DMS53 treated with DMSO at 0.1 percent for 48 hours (cell line): ENCODE measurements at regions not wholly inside any gene's neighbourhood (a gene's known extent, or its start where the extent isn't known, plus 50 kb on each side); places are given as distances from the start of the nearest gene placed in this dataset.
"Not testable (repeated sequence)": the region's sequence is repeated elsewhere in the genome, so short reads cannot be mapped to it uniquely, and the experiment has no call there.

Experiments
- DNase-seq: peaks from one replicate; lab custom pipeline; 2025; ENCODE audit not compliant: unreplicated experiment; lab: John Stamatoyannopoulos, UW

GRCh38 chr3:130151555-130151954, 69.9 kb downstream of the ALG1L2 start:
- not testable (repeated sequence) for DNase-seq

- not testable (repeated sequence) for DNase-seq
Measured at GRCh38 chr3:130153247-130153646, 71.6 kb downstream of the ALG1L2 start.

GRCh38 chr3:130155464-130155863, 73.8 kb downstream of the ALG1L2 start:
- DNase-seq = not testable (repeated sequence)

- DNase-seq = not testable (repeated sequence)
Measured at GRCh38 chr3:130166856-130167255, 85.2 kb downstream of the ALG1L2 start.

GRCh38 chr3:130175195-130175594, 93.6 kb downstream of the ALG1L2 start:
- not testable (repeated sequence) for DNase-seq

DNA sequence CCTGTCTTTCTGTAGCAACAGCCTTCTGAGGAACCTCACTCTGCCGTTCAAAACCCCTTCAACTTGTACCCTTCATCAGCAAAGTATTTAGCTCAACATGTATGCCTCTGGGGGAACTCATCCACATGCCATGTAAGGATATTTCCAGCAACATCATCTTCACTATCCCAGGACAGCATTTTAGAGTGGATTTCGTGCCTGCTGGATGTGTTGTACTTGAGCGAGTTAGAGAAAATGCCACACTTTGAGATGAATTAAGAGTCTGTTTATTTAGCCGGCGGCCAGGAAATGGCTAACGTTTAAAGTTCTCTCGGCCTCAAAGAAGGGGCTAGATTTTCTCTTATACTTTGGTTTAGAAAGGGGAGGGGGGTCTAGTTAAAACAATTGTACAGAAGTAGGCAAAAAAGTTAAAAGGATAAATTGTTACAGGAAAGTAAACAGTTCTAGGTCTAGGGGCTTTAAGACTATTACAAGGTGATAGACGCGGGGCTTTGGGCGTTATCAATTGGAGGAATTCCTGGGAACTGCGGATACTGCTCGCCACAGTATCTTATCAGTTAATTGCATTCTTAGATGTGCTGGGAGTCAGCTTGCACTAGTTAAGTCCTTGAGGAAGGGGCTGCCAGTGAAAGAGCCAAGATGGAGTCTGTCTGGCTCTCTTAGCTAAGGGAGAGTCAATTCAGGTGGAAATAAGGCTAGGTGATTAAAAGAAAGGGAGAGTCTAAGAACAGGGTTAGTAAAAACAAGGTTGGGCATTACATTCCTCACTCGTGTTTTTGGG, 95.0 kb downstream of the ALG1L2 start:
- not testable (repeated sequence) for DNase-seq

DNA sequence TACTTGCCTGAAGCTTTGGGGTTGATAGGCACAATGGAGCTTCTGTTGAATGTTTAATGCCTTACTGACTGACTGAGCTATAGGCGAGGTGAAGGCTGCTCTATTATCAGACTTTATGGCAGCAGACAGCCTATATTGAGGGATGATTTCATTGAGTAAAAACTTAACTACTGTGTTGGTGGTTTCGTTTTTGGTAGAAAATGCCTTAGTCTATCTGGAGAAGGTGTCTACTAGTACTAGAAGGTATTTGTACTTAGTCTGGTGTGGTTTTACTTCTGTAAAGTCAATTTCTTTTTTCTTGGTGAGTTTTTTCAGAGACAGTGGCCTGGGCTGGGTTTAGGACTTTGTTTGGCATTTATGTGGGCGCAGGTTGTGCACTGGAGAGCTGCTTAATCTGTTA, 97.2 kb downstream of the ALG1L2 start:
- DNase-seq = not testable (repeated sequence)

- DNase-seq = not testable (repeated sequence)
Measured at GRCh38 chr3:130179353-130179970, 97.8 kb downstream of the ALG1L2 start.

GRCh38 chr3:130182475-130182874, 100.8 kb downstream of the ALG1L2 start:
- not testable (repeated sequence) for DNase-seq

DNA sequence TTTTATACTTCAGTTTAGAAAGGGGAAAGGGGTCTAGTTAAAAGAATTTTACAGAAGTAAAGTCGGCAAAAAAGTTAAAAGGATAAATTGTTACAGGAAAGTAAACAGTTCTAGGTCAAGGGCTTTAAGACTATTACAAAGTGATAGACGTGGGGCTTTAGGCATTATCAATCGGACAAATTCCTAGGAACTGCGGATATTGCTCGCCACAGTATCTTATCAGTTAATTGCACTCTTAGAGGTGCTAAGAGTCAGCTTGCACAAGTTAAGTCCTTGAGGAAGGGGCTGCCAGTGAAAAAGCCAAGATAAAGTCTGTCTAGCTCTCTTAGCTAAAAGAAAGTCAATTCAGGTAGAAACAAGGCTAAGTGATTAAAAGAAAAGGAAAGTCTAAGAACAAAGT, 102.1 kb downstream of the ALG1L2 start:
- DNase-seq = not testable (repeated sequence)

GRCh38 chr3:130184152-130185024, 102.8 kb downstream of the ALG1L2 start:
- not testable (repeated sequence) for DNase-seq

DNA sequence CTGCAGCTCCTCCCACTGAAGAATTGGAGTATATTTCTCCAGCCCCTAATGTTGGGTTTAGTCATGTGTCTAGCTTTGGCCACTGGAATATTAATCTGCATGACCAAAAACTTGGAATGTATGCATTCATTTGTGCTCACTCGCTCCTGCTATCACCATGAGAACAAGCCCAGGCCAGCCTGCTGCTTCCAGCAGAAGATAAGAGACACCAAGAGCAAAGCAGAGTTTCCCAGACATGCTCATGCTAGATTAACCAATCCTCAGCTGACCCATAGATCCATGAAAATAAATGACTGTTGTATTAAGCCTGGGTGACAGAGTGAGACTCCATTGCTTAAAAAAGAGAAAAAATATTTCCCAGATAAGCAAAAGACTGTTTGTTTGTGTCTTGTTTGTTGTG, 119.6 kb downstream of the ALG1L2 start:
- DNase-seq = not testable (repeated sequence)

GRCh38 chr3:130203633-130204032, 122.0 kb downstream of the ALG1L2 start:
- DNase-seq = not testable (repeated sequence)

- DNase-seq = no peak
Measured at GRCh38 chr3:130227540-130227939, 117.9 kb upstream of the COL6A5 start.

DNA sequence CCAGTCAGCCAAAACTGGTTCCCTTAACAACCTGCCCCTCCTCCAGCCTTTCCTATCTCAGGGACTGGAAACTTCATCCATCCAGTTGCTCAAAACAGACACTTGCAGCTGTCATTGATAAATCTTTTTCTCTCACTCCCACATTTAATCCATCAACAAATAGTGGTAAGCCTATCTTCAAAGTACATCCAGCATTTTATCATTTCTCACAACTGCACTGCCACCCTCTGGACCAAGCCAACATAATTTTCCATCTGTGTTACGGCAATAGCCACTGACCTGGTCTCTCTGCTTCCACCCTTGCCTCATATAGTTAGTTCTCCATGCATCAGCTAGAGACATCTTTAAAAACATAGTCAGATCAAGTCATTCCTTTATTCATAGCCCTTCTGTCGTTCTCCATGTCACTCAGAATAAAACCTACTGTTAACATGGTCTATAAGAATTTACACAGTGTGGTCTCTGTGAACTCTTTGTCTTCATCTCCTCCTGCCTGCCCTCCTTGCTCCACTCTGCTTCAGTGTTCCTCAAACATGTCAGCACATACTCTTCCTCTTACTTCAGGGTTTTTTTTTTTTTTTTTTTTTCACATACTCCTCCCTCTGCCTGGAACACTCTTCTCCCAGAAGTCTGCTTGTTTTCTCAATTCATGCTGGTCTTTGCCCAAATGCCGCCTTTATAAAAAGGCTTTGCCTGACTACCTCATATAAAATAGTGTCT, 102.5 kb upstream of the COL6A5 start:
- peak; percentile 52 for DNase-seq

DNA sequence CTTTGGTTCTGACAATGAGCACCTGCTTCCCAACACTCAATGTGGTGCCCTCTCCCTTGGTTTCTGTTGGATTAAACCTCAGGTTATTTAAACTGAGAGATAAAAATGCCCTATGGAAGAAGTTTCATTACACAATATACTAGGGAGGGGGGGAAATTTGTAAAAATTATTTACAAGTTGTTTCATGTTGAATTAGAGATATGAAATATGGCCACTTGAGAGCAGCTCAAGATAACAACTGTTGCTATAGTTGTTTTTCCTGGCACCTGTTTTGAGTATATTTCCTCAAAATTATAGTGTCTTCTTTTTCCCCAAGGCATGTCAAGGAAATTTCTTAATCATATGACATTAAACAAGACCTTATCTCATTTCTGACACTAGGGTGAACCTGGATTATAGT, 101.7 kb upstream of the COL6A5 start:
- no peak for DNase-seq

- DNase-seq = no peak
Measured at GRCh38 chr3:130250982-130251381, 94.5 kb upstream of the COL6A5 start.

- DNase-seq = no peak
Measured at GRCh38 chr3:130255442-130255841, 90.0 kb upstream of the COL6A5 start.

DNA sequence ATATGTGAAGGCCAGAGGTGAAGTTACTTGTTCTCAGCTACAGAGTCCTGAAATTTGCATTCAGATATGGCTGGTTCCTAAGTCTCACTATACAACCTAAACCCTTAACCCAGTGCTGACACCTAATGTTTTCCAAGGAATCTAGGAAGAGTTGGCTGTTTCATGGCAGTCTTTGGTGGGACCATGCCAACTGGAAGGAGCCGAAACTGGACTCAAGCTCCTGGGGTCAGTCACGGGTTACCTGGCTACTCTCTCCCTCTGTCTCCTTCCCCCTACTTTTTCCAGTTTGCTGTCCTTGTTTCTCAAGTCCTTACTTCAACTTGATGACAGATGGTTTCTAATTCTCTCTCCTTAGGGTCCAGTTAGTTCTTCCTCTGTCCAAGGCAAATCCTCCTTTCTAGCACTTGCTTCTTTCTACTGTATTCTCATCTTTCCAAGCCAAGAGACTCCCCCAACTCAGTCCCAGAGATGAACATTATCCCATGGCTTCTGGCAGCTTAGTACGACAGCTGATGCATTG, 88.6 kb upstream of the COL6A5 start:
- DNase-seq = no peak

GRCh38 chr3:130258532-130258952, 86.9 kb upstream of the COL6A5 start:
- DNase-seq = no peak
